ENCODE measurements at regions not wholly inside any gene's neighbourhood (a gene's known extent, or its start where the extent isn't known, plus 50 kb on each side); places are given as distances from the start of the nearest gene placed in this dataset.

GRCh38 chr5:57853929-57854697, 371.5 kb upstream of the ACTBL2 start:
- Histone ChIP-seq H3K4me3 (ENCODE audit: low read depth, low read length) (no peak overlapping the region), H3K36me3 (ENCODE audit: control insufficient read depth, insufficient read depth, low read length) (no peaks in the 10 kb centered on the region), H3K27me3 (ENCODE audit: control insufficient read depth, insufficient read depth, low read length) (no peaks in the 10 kb centered on the region)
- no peak for DNase-seq (ENCODE audit: low read depth)
- POLR2A ChIA-PET = no interaction called here
- TF ChIP-seq CTCF (IDR thresholded peaks at IDR 0.05; ENCODE audit: insufficient read depth, low read depth, low read length) = no peak
- CTCF ChIA-PET = no interaction called here

GRCh38 chr5:57850109-57850508, 367.5 kb upstream of the ACTBL2 start:
- no peaks in the 10 kb centered on the region for H3K27me3 ChIP-seq (ENCODE audit: control insufficient read depth, insufficient read depth, low read length)
- POLR2A ChIA-PET = no interaction called here
- CTCF ChIA-PET = no interaction called here
- no peak for DNase-seq (ENCODE audit: low read depth)
- no peak overlapping the region for H3K4me3 ChIP-seq (ENCODE audit: low read depth, low read length)
- TF ChIP-seq CTCF (IDR thresholded peaks at IDR 0.05; ENCODE audit: insufficient read depth, low read depth, low read length) = no peak
- H3K36me3 ChIP-seq (ENCODE audit: control insufficient read depth, insufficient read depth, low read length) = no peaks in the 10 kb centered on the region

GRCh38 chr5:57845025-57845424, 362.4 kb upstream of the ACTBL2 start:
- no peak for DNase-seq (ENCODE audit: low read depth)
- Histone ChIP-seq H3K36me3 (ENCODE audit: control insufficient read depth, insufficient read depth, low read length) (no peaks in the 10 kb centered on the region), H3K27me3 (ENCODE audit: control insufficient read depth, insufficient read depth, low read length) (no peaks in the 10 kb centered on the region), H3K4me3 (ENCODE audit: low read depth, low read length) (no peak overlapping the region)
- ChIA-PET POLR2A (no interaction called here), CTCF (no interaction called here)
- no peak for TF ChIP-seq CTCF (IDR thresholded peaks at IDR 0.05; ENCODE audit: insufficient read depth, low read depth, low read length)

- no peak for DNase-seq (ENCODE audit: low read depth)
- no peak for TF ChIP-seq CTCF (IDR thresholded peaks at IDR 0.05; ENCODE audit: insufficient read depth, low read depth, low read length)
- POLR2A ChIA-PET = no interaction called here
- CTCF ChIA-PET = no interaction called here
- Histone ChIP-seq H3K27me3 (ENCODE audit: control insufficient read depth, insufficient read depth, low read length) (no peaks in the 10 kb centered on the region), H3K36me3 (ENCODE audit: control insufficient read depth, insufficient read depth, low read length) (no peaks in the 10 kb centered on the region), H3K4me3 (ENCODE audit: low read depth, low read length) (no peak overlapping the region)
These were observed 361.8 kb upstream of the ACTBL2 start for GRCh38 chr5:57844410-57844809.

- DNase-seq (ENCODE audit: low read depth) = no peak
- Histone ChIP-seq H3K27me3 (ENCODE audit: control insufficient read depth, insufficient read depth, low read length) (no peaks in the 10 kb centered on the region), H3K4me3 (ENCODE audit: low read depth, low read length) (no peak overlapping the region), H3K36me3 (ENCODE audit: control insufficient read depth, insufficient read depth, low read length) (no peaks in the 10 kb centered on the region)
- CTCF ChIA-PET = no interaction called here
- POLR2A ChIA-PET = no interaction called here
- TF ChIP-seq CTCF (IDR thresholded peaks at IDR 0.05; ENCODE audit: insufficient read depth, low read depth, low read length) = no peak
These were observed 360.4 kb upstream of the ACTBL2 start for GRCh38 chr5:57843059-57843367.

Data from BJ (cell line).